NT2/D1 (cell line): ENCODE measurements at regions not wholly inside any gene's neighbourhood (a gene's known extent, or its start where the extent isn't known, plus 50 kb on each side); places are given as distances from the start of the nearest gene placed in this dataset.

Experiments used
- SUZ12 ChIP-seq: IDR thresholded peaks from 2 replicates; pipeline ENCODE4 v1.6.1; 2011; ENCODE audit not compliant: insufficient read length, insufficient read depth; ENCODE audit errors: extremely low read depth
- YY1 ChIP-seq: IDR thresholded peaks from 2 replicates; pipeline ENCODE4 v1.6.1; 2011; ENCODE audit not compliant: insufficient read length, insufficient read depth
- ZNF274 ChIP-seq: IDR thresholded peaks from 2 replicates; pipeline ENCODE4 v1.6.1; 2011; ENCODE audit warnings: mild to moderate bottlenecking, low read depth, low read length

DNA sequence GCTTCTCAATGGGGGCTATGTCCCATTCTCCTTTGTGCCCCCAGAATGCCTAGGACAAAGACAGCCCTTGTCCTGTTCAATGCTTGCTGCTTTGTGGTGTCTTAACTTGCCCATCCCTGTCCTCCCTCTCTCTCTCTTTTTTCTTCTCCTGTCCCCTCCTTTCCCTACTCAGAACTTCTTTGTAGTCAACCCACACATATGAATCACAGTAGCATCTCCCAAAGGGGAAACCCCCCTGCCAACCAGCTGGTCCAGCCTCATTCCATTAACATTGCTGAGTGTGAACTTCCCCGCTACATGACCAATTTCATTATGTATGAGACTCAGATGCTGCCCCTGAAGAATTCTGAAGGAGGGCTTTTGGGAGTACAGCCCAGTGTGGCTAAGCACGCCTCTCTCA is 408.3 kb downstream of the ENC1 start:
- TF ChIP-seq ZNF274 = no peak
- no peak for TF ChIP-seq SUZ12
- no peak for TF ChIP-seq YY1
